ENCODE measurements at regions not wholly inside any gene's neighbourhood (a gene's known extent, or its start where the extent isn't known, plus 50 kb on each side); places are given as distances from the start of the nearest gene placed in this dataset.

GRCh38 chr4:153065276-153065675 is 129.2 kb downstream of the FHDC1 start:
- no peak overlapping the region for H2AFZ ChIP-seq (ENCODE audit: low read depth, low read length)
- H3K36me3 ChIP-seq (ENCODE audit: insufficient read depth, low read length), result no peaks in the 10 kb centered on the region
- H3K4me1 ChIP-seq (ENCODE audit: insufficient read depth, low read length), result no peaks in the 10 kb centered on the region
- no peak overlapping the region for H3K4me3 ChIP-seq (ENCODE audit: low read length)
- H3K27me3 ChIP-seq (ENCODE audit: insufficient read depth, low read length), result peaks cover 3% of the 10 kb centered on the region
- no peaks in the 10 kb centered on the region for H3K9me3 ChIP-seq (ENCODE audit: low read length)

- Histone ChIP-seq H3K9me3 (ENCODE audit: low read length) (no peaks in the 10 kb centered on the region), H2AFZ (ENCODE audit: low read depth, low read length) (no peak overlapping the region)
Measured at GRCh38 chr4:153067376-153067775, 131.3 kb downstream of the FHDC1 start.

GRCh38 chr4:153068751-153069150 is 132.6 kb downstream of the FHDC1 start:
- Histone ChIP-seq H3K27me3 (ENCODE audit: insufficient read depth, low read length) (no peaks in the 10 kb centered on the region), H3K4me3 (ENCODE audit: low read length) (no peak overlapping the region), H2AFZ (ENCODE audit: low read depth, low read length) (no peak overlapping the region), H3K4me1 (ENCODE audit: insufficient read depth, low read length) (no peaks in the 10 kb centered on the region), H3K9me3 (ENCODE audit: low read length) (no peaks in the 10 kb centered on the region), H3K36me3 (ENCODE audit: insufficient read depth, low read length) (no peaks in the 10 kb centered on the region)

More at GRCh38 chr4:153067376-153067775, 131.3 kb downstream of the FHDC1 start:
- Histone ChIP-seq H3K36me3 (ENCODE audit: insufficient read depth, low read length) (no peaks in the 10 kb centered on the region), H3K4me3 (ENCODE audit: low read length) (no peak overlapping the region), H3K4me1 (ENCODE audit: insufficient read depth, low read length) (no peaks in the 10 kb centered on the region), H3K27me3 (ENCODE audit: insufficient read depth, low read length) (peaks cover 3% of the 10 kb centered on the region)

- Histone ChIP-seq H3K4me3 (ENCODE audit: low read length) (no peak overlapping the region), H3K4me1 (ENCODE audit: insufficient read depth, low read length) (no peaks in the 10 kb centered on the region), H3K36me3 (ENCODE audit: insufficient read depth, low read length) (no peaks in the 10 kb centered on the region), H2AFZ (ENCODE audit: low read depth, low read length) (no peak overlapping the region), H3K9me3 (ENCODE audit: low read length) (no peaks in the 10 kb centered on the region), H3K27me3 (ENCODE audit: insufficient read depth, low read length) (no peaks in the 10 kb centered on the region)
Measured at GRCh38 chr4:153071958-153072598, 132.2 kb upstream of the TRIM2 start.

- Histone ChIP-seq H2AFZ (ENCODE audit: low read depth, low read length) (no peak overlapping the region), H3K27me3 (ENCODE audit: insufficient read depth, low read length) (no peaks in the 10 kb centered on the region), H3K4me1 (ENCODE audit: insufficient read depth, low read length) (no peaks in the 10 kb centered on the region), H3K4me3 (ENCODE audit: low read length) (no peak overlapping the region), H3K9me3 (ENCODE audit: low read length) (no peaks in the 10 kb centered on the region), H3K36me3 (ENCODE audit: insufficient read depth, low read length) (no peaks in the 10 kb centered on the region)
Measured at GRCh38 chr4:153072661-153073060, 131.6 kb upstream of the TRIM2 start.

- no peaks in the 10 kb centered on the region for H3K36me3 ChIP-seq (ENCODE audit: insufficient read depth, low read length)
- no peaks in the 10 kb centered on the region for H3K4me1 ChIP-seq (ENCODE audit: insufficient read depth, low read length)
- H3K9me3 ChIP-seq (ENCODE audit: low read length), result no peaks in the 10 kb centered on the region
- H3K4me3 ChIP-seq (ENCODE audit: low read length), result no peak overlapping the region
- no peaks in the 10 kb centered on the region for H3K27me3 ChIP-seq (ENCODE audit: insufficient read depth, low read length)
- H2AFZ ChIP-seq (ENCODE audit: low read depth, low read length), result no peak overlapping the region
Measured at GRCh38 chr4:153074486-153074885, 129.8 kb upstream of the TRIM2 start.

- Histone ChIP-seq H3K4me1 (ENCODE audit: insufficient read depth, low read length) (no peaks in the 10 kb centered on the region), H2AFZ (ENCODE audit: low read depth, low read length) (no peak overlapping the region), H3K27me3 (ENCODE audit: insufficient read depth, low read length) (no peaks in the 10 kb centered on the region), H3K9me3 (ENCODE audit: low read length) (no peaks in the 10 kb centered on the region), H3K4me3 (ENCODE audit: low read length) (no peak overlapping the region), H3K36me3 (ENCODE audit: insufficient read depth, low read length) (no peaks in the 10 kb centered on the region)
Measured at GRCh38 chr4:153074936-153075630, 129.2 kb upstream of the TRIM2 start.

- no peak overlapping the region for H2AFZ ChIP-seq (ENCODE audit: low read depth, low read length)
- H3K4me1 ChIP-seq (ENCODE audit: insufficient read depth, low read length), result no peaks in the 10 kb centered on the region
- no peaks in the 10 kb centered on the region for H3K9me3 ChIP-seq (ENCODE audit: low read length)
- no peak overlapping the region for H3K4me3 ChIP-seq (ENCODE audit: low read length)
- H3K27me3 ChIP-seq (ENCODE audit: insufficient read depth, low read length), result no peaks in the 10 kb centered on the region
- H3K36me3 ChIP-seq (ENCODE audit: insufficient read depth, low read length), result no peaks in the 10 kb centered on the region
Measured at GRCh38 chr4:153075836-153076518, 128.3 kb upstream of the TRIM2 start.

GRCh38 chr4:153076861-153077260 is 127.4 kb upstream of the TRIM2 start:
- H3K4me1 ChIP-seq (ENCODE audit: insufficient read depth, low read length), result peaks cover 4% of the 10 kb centered on the region
- H3K9me3 ChIP-seq (ENCODE audit: low read length), result no peaks in the 10 kb centered on the region
- H3K36me3 ChIP-seq (ENCODE audit: insufficient read depth, low read length), result no peaks in the 10 kb centered on the region
- H3K4me3 ChIP-seq (ENCODE audit: low read length), result no peak overlapping the region
- H3K27me3 ChIP-seq (ENCODE audit: insufficient read depth, low read length), result no peaks in the 10 kb centered on the region
- H2AFZ ChIP-seq (ENCODE audit: low read depth, low read length), result no peak overlapping the region

GRCh38 chr4:153079857-153080391 is 124.3 kb upstream of the TRIM2 start:
- H3K4me3 ChIP-seq (ENCODE audit: low read length), result no peak overlapping the region
- peaks cover 28% of the 10 kb centered on the region for H3K4me1 ChIP-seq (ENCODE audit: insufficient read depth, low read length)
- no peak overlapping the region for H2AFZ ChIP-seq (ENCODE audit: low read depth, low read length)
- H3K27me3 ChIP-seq (ENCODE audit: insufficient read depth, low read length), result no peaks in the 10 kb centered on the region
- H3K9me3 ChIP-seq (ENCODE audit: low read length), result no peaks in the 10 kb centered on the region
- H3K36me3 ChIP-seq (ENCODE audit: insufficient read depth, low read length), result no peaks in the 10 kb centered on the region

- peaks cover 28% of the 10 kb centered on the region for H3K4me1 ChIP-seq (ENCODE audit: insufficient read depth, low read length)
- no peaks in the 10 kb centered on the region for H3K27me3 ChIP-seq (ENCODE audit: insufficient read depth, low read length)
- no peaks in the 10 kb centered on the region for H3K9me3 ChIP-seq (ENCODE audit: low read length)
- H2AFZ ChIP-seq (ENCODE audit: low read depth, low read length), result no peak overlapping the region
- no peak overlapping the region for H3K4me3 ChIP-seq (ENCODE audit: low read length)
- H3K36me3 ChIP-seq (ENCODE audit: insufficient read depth, low read length), result no peaks in the 10 kb centered on the region
Measured at GRCh38 chr4:153081006-153081580, 123.2 kb upstream of the TRIM2 start.

GRCh38 chr4:153081693-153082092 is 122.5 kb upstream of the TRIM2 start:
- Histone ChIP-seq H2AFZ (ENCODE audit: low read depth, low read length) (no peak overlapping the region), H3K27me3 (ENCODE audit: insufficient read depth, low read length) (no peaks in the 10 kb centered on the region), H3K36me3 (ENCODE audit: insufficient read depth, low read length) (no peaks in the 10 kb centered on the region), H3K4me3 (ENCODE audit: low read length) (no peak overlapping the region), H3K4me1 (ENCODE audit: insufficient read depth, low read length) (peaks cover 28% of the 10 kb centered on the region), H3K9me3 (ENCODE audit: low read length) (no peaks in the 10 kb centered on the region)

Data from neuron (in vitro differentiated cells).